ENCODE measurements at regions not wholly inside any gene's neighbourhood (a gene's known extent, or its start where the extent isn't known, plus 50 kb on each side); places are given as distances from the start of the nearest gene placed in this dataset.

- TF ChIP-seq POLR2A (IDR thresholded peaks at IDR 0.05; ENCODE audit: low read length) (no peak), GATA1 (IDR thresholded peaks at IDR 0.05; ENCODE audit: low read depth, low read length) (no peak)
Observed at GRCh38 chr16:86730086-86730485, 151.7 kb downstream of the FOXL1 start.

Measured in erythroblast (primary cell).